ENCODE measurements at regions not wholly inside any gene's neighbourhood (a gene's known extent, or its start where the extent isn't known, plus 50 kb on each side); places are given as distances from the start of the nearest gene placed in this dataset.

GRCh38 chr11:15775015-15775541, 581.3 kb downstream of the SOX6 start:
- peaks cover 55% of the 10 kb centered on the region for H3K4me1 Mint-ChIP-seq
- no peak overlapping the region for H3K4me3 Mint-ChIP-seq
- no peaks in the 10 kb centered on the region for H3K9me3 Mint-ChIP-seq
- no peak for TF ChIP-seq CTCF (IDR thresholded peaks at IDR 0.05; ENCODE audit: unreplicated experiment)
- DNase-seq (ENCODE audit: low spot score in 2 of 2, unreplicated experiment in 2 of 2), result no peak
- no peaks in the 10 kb centered on the region for H3K36me3 Mint-ChIP-seq
- peak overlapping the region; percentile 75 for H3K27ac Mint-ChIP-seq
- H3K27me3 Mint-ChIP-seq (ENCODE audit: low read depth), result no peaks in the 10 kb centered on the region

- Mint-ChIP-seq H3K27ac (peak overlapping the region; percentile 54), H3K36me3 (no peaks in the 10 kb centered on the region), H3K27me3 (ENCODE audit: low read depth) (no peaks in the 10 kb centered on the region), H3K4me3 (no peak overlapping the region), H3K4me1 (peaks cover 49% of the 10 kb centered on the region), H3K9me3 (no peaks in the 10 kb centered on the region)
- no peak for TF ChIP-seq CTCF (IDR thresholded peaks at IDR 0.05; ENCODE audit: unreplicated experiment)
- DNase-seq (ENCODE audit: low spot score in 2 of 2, unreplicated experiment in 2 of 2), result no peak
Observed at GRCh38 chr11:15775797-15776196, 580.5 kb downstream of the SOX6 start.

- Mint-ChIP-seq H3K27ac (no peak overlapping the region), H3K9me3 (no peaks in the 10 kb centered on the region), H3K36me3 (no peaks in the 10 kb centered on the region), H3K4me3 (no peak overlapping the region), H3K4me1 (peaks cover 44% of the 10 kb centered on the region), H3K27me3 (ENCODE audit: low read depth) (no peaks in the 10 kb centered on the region)
- DNase-seq (ENCODE audit: low spot score in 2 of 2, unreplicated experiment in 2 of 2), result no peak
- TF ChIP-seq CTCF (IDR thresholded peaks at IDR 0.05; ENCODE audit: unreplicated experiment), result no peak
Observed at GRCh38 chr11:15776366-15776765, 580.0 kb downstream of the SOX6 start.

- H3K4me1 Mint-ChIP-seq, result peaks cover 26% of the 10 kb centered on the region
- DNase-seq (ENCODE audit: low spot score in 2 of 2, unreplicated experiment in 2 of 2), result no peak
- no peak overlapping the region for H3K4me3 Mint-ChIP-seq
- H3K9me3 Mint-ChIP-seq, result no peaks in the 10 kb centered on the region
- no peak for TF ChIP-seq CTCF (IDR thresholded peaks at IDR 0.05; ENCODE audit: unreplicated experiment)
- no peak overlapping the region for H3K27ac Mint-ChIP-seq
- no peaks in the 10 kb centered on the region for H3K27me3 Mint-ChIP-seq (ENCODE audit: low read depth)
- H3K36me3 Mint-ChIP-seq, result no peaks in the 10 kb centered on the region
Observed at GRCh38 chr11:15779518-15779917, 576.8 kb downstream of the SOX6 start.

- DNase-seq (ENCODE audit: low spot score in 2 of 2, unreplicated experiment in 2 of 2), result no peak
- no peaks in the 10 kb centered on the region for H3K9me3 Mint-ChIP-seq
- H3K27ac Mint-ChIP-seq, result no peak overlapping the region
- no peak for TF ChIP-seq CTCF (IDR thresholded peaks at IDR 0.05; ENCODE audit: unreplicated experiment)
- H3K4me1 Mint-ChIP-seq, result peaks cover 19% of the 10 kb centered on the region
- no peaks in the 10 kb centered on the region for H3K27me3 Mint-ChIP-seq (ENCODE audit: low read depth)
- no peaks in the 10 kb centered on the region for H3K36me3 Mint-ChIP-seq
- no peak overlapping the region for H3K4me3 Mint-ChIP-seq
Observed at GRCh38 chr11:15780382-15780781, 576.0 kb downstream of the SOX6 start.

- Mint-ChIP-seq H3K36me3 (no peaks in the 10 kb centered on the region), H3K4me3 (no peak overlapping the region), H3K27me3 (ENCODE audit: low read depth) (no peaks in the 10 kb centered on the region), H3K4me1 (peaks cover 18% of the 10 kb centered on the region), H3K27ac (no peak overlapping the region), H3K9me3 (no peaks in the 10 kb centered on the region)
- no peak for TF ChIP-seq CTCF (IDR thresholded peaks at IDR 0.05; ENCODE audit: unreplicated experiment)
- no peak for DNase-seq (ENCODE audit: low spot score in 2 of 2, unreplicated experiment in 2 of 2)
Observed at GRCh38 chr11:15780837-15781236, 575.5 kb downstream of the SOX6 start.
